ENCODE measurements at regions not wholly inside any gene's neighbourhood (a gene's known extent, or its start where the extent isn't known, plus 50 kb on each side); places are given as distances from the start of the nearest gene placed in this dataset.

GRCh38 chr11:97223647-97224046 is 833.8 kb downstream of the JRKL start:
- TF ChIP-seq, protein P1, sequence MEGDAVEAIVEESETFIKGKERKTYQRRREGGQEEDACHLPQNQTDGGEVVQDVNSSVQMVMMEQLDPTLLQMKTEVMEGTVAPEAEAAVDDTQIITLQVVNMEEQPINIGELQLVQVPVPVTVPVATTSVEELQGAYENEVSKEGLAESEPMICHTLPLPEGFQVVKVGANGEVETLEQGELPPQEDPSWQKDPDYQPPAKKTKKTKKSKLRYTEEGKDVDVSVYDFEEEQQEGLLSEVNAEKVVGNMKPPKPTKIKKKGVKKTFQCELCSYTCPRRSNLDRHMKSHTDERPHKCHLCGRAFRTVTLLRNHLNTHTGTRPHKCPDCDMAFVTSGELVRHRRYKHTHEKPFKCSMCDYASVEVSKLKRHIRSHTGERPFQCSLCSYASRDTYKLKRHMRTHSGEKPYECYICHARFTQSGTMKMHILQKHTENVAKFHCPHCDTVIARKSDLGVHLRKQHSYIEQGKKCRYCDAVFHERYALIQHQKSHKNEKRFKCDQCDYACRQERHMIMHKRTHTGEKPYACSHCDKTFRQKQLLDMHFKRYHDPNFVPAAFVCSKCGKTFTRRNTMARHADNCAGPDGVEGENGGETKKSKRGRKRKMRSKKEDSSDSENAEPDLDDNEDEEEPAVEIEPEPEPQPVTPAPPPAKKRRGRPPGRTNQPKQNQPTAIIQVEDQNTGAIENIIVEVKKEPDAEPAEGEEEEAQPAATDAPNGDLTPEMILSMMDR (IDR thresholded peaks at IDR 0.05), result no peak
- TF ChIP-seq HEYL (CRISPR knock-in tag; IDR thresholded peaks at IDR 0.05) (no peak), ZFP36 (IDR thresholded peaks at IDR 0.05; ENCODE audit: borderline replicate concordance, partially characterized antibody) (no peak), EP300 (IDR thresholded peaks at IDR 0.05) (no peak), KDM5A (IDR thresholded peaks at IDR 0.05) (no peak), POLR2AphosphoS2 (conservative IDR thresholded peaks at IDR 0.05; ENCODE audit: low read length) (no peak), ELK1 (IDR thresholded peaks at IDR 0.05; ENCODE audit: low read depth, low read length) (no peak), POLR2A (IDR thresholded peaks at IDR 0.05; ENCODE audit: low read length) (no peak), MAFK (IDR thresholded peaks at IDR 0.05; ENCODE audit: partially characterized antibody) (no peak)

All from A549 (cell line).